ENCODE measurements at regions not wholly inside any gene's neighbourhood (a gene's known extent, or its start where the extent isn't known, plus 50 kb on each side); places are given as distances from the start of the nearest gene placed in this dataset.

GRCh38 chr7:20539201-20539600, 76.3 kb upstream of the ABCB5 start:
- TF ChIP-seq CTCF (IDR thresholded peaks at IDR 0.05) (no peak), POLR2A (IDR thresholded peaks at IDR 0.05) (no peak)
